HepG2 (cell line): ENCODE measurements at regions not wholly inside any gene's neighbourhood (a gene's known extent, or its start where the extent isn't known, plus 50 kb on each side); places are given as distances from the start of the nearest gene placed in this dataset.

Experiments
- BHLHE40 ChIP-seq: IDR thresholded peaks from 2 replicates; pipeline ENCODE4 v1.6.1; 2011; ENCODE audit warnings: low read length, improper control_type of control experiment
- BRCA1 ChIP-seq: sonication (generic); formaldehyde crosslinking; IDR thresholded peaks from 2 replicates; pipeline ENCODE4 v1.4.0; 2020; ENCODE audit warnings: missing genetic modification reagents
- CC2D1A ChIP-seq: sonication (generic); formaldehyde crosslinking; IDR thresholded peaks from 2 replicates; pipeline ENCODE4 v1.8.1; 2023; ENCODE audit warnings: mild to moderate bottlenecking, missing genetic modification reagents
- FLYWCH1 ChIP-seq: sonication (generic); formaldehyde crosslinking; IDR thresholded peaks from 2 replicates; pipeline ENCODE4 v1.8.1; 2023; ENCODE audit warnings: mild to moderate bottlenecking, missing genetic modification reagents
- GATA4 ChIP-seq: sonication (generic); IDR thresholded peaks from 2 replicates; pipeline ENCODE4 v1.6.1; 2016; ENCODE audit warnings: antibody characterized with exemption, low read depth, borderline replicate concordance
- IKZF4 ChIP-seq: sonication (generic); formaldehyde crosslinking; IDR thresholded peaks from 2 replicates; pipeline ENCODE4 v1.5.1; 2020; ENCODE audit warnings: borderline replicate concordance, mild to moderate bottlenecking, low read depth, missing genetic modification reagents; ENCODE audit errors: not compliant biosample characterization
- JUNB ChIP-seq: sonication (generic); formaldehyde crosslinking; IDR thresholded peaks from 2 replicates; pipeline ENCODE4 v1.8.0; 2022; ENCODE audit warnings: missing genetic modification reagents, mild to moderate bottlenecking, borderline replicate concordance
- KDM5B ChIP-seq: sonication (generic); formaldehyde crosslinking; IDR thresholded peaks from 2 replicates; pipeline ENCODE4 v1.4.0; 2020; ENCODE audit warnings: missing genetic modification reagents, mild to moderate bottlenecking, borderline replicate concordance
- KLF6 ChIP-seq: IDR thresholded peaks from 2 replicates; pipeline ENCODE4 v1.8.0; 2016; ENCODE audit warnings: missing biosample characterization, missing genetic modification reagents
- NONO ChIP-seq, 2 experiments: fragments of 450-650 bp in 1 of 2; sonication (generic) in 1 of 2; formaldehyde crosslinking in 1 of 2; IDR thresholded peaks in 1 of 2; conservative IDR thresholded peaks in 1 of 2; 2 replicates each; pipeline versions ENCODE4 v1.6.1 to v1.8.0; 2017 to 2022; ENCODE audit warnings: mild to moderate bottlenecking in 1 of 2, missing genetic modification reagents in 1 of 2, moderate library complexity in 1 of 2
- PAF1 ChIP-seq: IDR thresholded peaks from 2 replicates; pipeline ENCODE4 v1.6.1; 2016; ENCODE audit warnings: missing genetic modification reagents, missing compliant biosample characterization
- PHF5A ChIP-seq: IDR thresholded peaks from one replicate; pipeline ENCODE4 v1.6.1; 2018; ENCODE audit warnings: low read depth, missing genetic modification reagents; ENCODE audit not compliant: unreplicated experiment
- SAP130 ChIP-seq: IDR thresholded peaks from 2 replicates; pipeline ENCODE4 v1.6.1; 2016; ENCODE audit warnings: low read depth
- ZFAT ChIP-seq: sonication (generic); formaldehyde crosslinking; conservative IDR thresholded peaks from 2 replicates; pipeline ENCODE4 v1.8.1; 2023; ENCODE audit warnings: missing genetic modification reagents, inconsistent platforms
- ZMAT3 ChIP-seq: sonication (generic); formaldehyde crosslinking; conservative IDR thresholded peaks from 2 replicates; pipeline ENCODE4 v1.7.0; 2021; ENCODE audit warnings: missing genetic modification reagents
- ZNF136 ChIP-seq: sonication (generic); formaldehyde crosslinking; IDR thresholded peaks from 2 replicates; pipeline ENCODE4 v1.8.1; 2022; ENCODE audit warnings: low read depth, mild to moderate bottlenecking, moderate library complexity, missing genetic modification reagents
- ZNF235 ChIP-seq: sonication (generic); formaldehyde crosslinking; IDR thresholded peaks from 2 replicates; pipeline ENCODE4 v1.8.1; 2023; ENCODE audit warnings: mild to moderate bottlenecking, missing genetic modification reagents, borderline replicate concordance
- ZNF616 ChIP-seq: sonication (generic); formaldehyde crosslinking; IDR thresholded peaks from 2 replicates; pipeline ENCODE4 v1.5.0; 2020; ENCODE audit warnings: low read depth, mild to moderate bottlenecking, missing genetic modification reagents
- ZNF75D ChIP-seq: sonication (generic); formaldehyde crosslinking; IDR thresholded peaks from 2 replicates; pipeline ENCODE4 v1.8.1; 2023; ENCODE audit warnings: missing genetic modification reagents, mild to moderate bottlenecking, borderline replicate concordance
- TF ChIP-seq, protein P1 (sequence below): sonication (generic); formaldehyde crosslinking; IDR thresholded peaks from 2 replicates; pipeline ENCODE4 v1.4.0; 2020; ENCODE audit warnings: missing genetic modification reagents
- TF ChIP-seq, protein P2 (sequence below): IDR thresholded peaks from 2 replicates; pipeline ENCODE4 v1.6.1; 2016
- TF ChIP-seq, protein P3 (sequence below): sonication (generic); formaldehyde crosslinking; IDR thresholded peaks from 2 replicates; pipeline ENCODE4 v1.5.0; 2020; ENCODE audit warnings: missing genetic modification reagents
- TF ChIP-seq, protein P4 (sequence below): IDR thresholded peaks from 2 replicates; pipeline ENCODE4 v1.6.1; 2012; ENCODE audit warnings: inconsistent platforms
- TF ChIP-seq, protein P5 (sequence below): sonication (generic); formaldehyde crosslinking; IDR thresholded peaks from 2 replicates; pipeline ENCODE4 v1.4.0; 2020; ENCODE audit warnings: missing genetic modification reagents, mild to moderate bottlenecking, borderline replicate concordance

DNA sequence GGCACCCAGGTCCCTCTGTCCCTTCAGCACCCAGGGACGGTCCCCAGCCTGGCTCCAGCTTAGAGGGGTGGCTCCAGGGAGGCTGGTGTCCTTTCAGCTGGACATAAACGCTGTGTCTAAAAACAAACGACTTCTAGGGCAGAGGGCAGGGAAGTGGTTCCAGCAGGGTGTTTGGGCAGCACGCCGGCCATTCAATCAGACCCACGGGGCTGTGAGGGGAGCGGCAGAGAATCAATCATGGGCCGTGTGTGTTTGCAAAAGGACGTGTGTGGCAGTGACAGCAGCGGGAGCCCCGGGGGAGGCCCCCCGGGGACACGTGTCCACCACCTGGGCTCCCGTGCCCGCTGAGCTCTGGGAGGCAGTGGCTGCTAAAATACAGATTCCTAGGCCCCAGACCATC, 127.7 kb downstream of the MN1 start (continued):
- no peak for TF ChIP-seq BRCA1 (CRISPR knock-in tag)
- no peak for TF ChIP-seq ZMAT3 (CRISPR knock-in tag)
- TF ChIP-seq ZFAT (CRISPR knock-in tag): no peak
- no peak for TF ChIP-seq NONO (IDR thresholded peaks at IDR 0.05)
- TF ChIP-seq NONO (CRISPR knock-in tag; conservative IDR thresholded peaks at IDR 0.05): no peak
- TF ChIP-seq ZNF136 (CRISPR knock-in tag): no peak
- no peak for TF ChIP-seq IKZF4
- TF ChIP-seq GATA4: no peak
- TF ChIP-seq ZNF616 (CRISPR knock-in tag): no peak
- TF ChIP-seq KLF6 (CRISPR knock-in tag): no peak
- peak; percentile 54 for TF ChIP-seq BHLHE40
- no peak for TF ChIP-seq PHF5A (CRISPR knock-in tag)
- no peak for TF ChIP-seq JUNB
- TF ChIP-seq KDM5B (CRISPR knock-in tag): no peak
- TF ChIP-seq, protein P1, sequence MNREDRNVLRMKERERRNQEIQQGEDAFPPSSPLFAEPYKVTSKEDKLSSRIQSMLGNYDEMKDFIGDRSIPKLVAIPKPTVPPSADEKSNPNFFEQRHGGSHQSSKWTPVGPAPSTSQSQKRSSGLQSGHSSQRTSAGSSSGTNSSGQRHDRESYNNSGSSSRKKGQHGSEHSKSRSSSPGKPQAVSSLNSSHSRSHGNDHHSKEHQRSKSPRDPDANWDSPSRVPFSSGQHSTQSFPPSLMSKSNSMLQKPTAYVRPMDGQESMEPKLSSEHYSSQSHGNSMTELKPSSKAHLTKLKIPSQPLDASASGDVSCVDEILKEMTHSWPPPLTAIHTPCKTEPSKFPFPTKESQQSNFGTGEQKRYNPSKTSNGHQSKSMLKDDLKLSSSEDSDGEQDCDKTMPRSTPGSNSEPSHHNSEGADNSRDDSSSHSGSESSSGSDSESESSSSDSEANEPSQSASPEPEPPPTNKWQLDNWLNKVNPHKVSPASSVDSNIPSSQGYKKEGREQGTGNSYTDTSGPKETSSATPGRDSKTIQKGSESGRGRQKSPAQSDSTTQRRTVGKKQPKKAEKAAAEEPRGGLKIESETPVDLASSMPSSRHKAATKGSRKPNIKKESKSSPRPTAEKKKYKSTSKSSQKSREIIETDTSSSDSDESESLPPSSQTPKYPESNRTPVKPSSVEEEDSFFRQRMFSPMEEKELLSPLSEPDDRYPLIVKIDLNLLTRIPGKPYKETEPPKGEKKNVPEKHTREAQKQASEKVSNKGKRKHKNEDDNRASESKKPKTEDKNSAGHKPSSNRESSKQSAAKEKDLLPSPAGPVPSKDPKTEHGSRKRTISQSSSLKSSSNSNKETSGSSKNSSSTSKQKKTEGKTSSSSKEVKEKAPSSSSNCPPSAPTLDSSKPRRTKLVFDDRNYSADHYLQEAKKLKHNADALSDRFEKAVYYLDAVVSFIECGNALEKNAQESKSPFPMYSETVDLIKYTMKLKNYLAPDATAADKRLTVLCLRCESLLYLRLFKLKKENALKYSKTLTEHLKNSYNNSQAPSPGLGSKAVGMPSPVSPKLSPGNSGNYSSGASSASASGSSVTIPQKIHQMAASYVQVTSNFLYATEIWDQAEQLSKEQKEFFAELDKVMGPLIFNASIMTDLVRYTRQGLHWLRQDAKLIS (CRISPR knock-in tag): no peak
- TF ChIP-seq, protein P2, sequence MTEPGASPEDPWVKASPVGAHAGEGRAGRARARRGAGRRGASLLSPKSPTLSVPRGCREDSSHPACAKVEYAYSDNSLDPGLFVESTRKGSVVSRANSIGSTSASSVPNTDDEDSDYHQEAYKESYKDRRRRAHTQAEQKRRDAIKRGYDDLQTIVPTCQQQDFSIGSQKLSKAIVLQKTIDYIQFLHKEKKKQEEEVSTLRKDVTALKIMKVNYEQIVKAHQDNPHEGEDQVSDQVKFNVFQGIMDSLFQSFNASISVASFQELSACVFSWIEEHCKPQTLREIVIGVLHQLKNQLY (CRISPR knock-in tag): 0 out of 2 replicates have a peak, but pooled peaks have one; percentile 19
- no peak for TF ChIP-seq PAF1
- no peak for TF ChIP-seq ZNF235 (CRISPR knock-in tag)
- no peak for TF ChIP-seq ZNF75D (CRISPR knock-in tag)
- no peak for TF ChIP-seq FLYWCH1 (CRISPR knock-in tag)
- peak; percentile 26; the same call in 1 of the 2 replicates for TF ChIP-seq SAP130 (CRISPR knock-in tag)
- TF ChIP-seq, protein P3, sequence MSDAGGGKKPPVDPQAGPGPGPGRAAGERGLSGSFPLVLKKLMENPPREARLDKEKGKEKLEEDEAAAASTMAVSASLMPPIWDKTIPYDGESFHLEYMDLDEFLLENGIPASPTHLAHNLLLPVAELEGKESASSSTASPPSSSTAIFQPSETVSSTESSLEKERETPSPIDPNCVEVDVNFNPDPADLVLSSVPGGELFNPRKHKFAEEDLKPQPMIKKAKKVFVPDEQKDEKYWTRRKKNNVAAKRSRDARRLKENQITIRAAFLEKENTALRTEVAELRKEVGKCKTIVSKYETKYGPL: no peak
- no peak for TF ChIP-seq CC2D1A (CRISPR knock-in tag)
- TF ChIP-seq, protein P4, sequence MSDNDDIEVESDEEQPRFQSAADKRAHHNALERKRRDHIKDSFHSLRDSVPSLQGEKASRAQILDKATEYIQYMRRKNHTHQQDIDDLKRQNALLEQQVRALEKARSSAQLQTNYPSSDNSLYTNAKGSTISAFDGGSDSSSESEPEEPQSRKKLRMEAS: peak; percentile 50
- TF ChIP-seq, protein P5, sequence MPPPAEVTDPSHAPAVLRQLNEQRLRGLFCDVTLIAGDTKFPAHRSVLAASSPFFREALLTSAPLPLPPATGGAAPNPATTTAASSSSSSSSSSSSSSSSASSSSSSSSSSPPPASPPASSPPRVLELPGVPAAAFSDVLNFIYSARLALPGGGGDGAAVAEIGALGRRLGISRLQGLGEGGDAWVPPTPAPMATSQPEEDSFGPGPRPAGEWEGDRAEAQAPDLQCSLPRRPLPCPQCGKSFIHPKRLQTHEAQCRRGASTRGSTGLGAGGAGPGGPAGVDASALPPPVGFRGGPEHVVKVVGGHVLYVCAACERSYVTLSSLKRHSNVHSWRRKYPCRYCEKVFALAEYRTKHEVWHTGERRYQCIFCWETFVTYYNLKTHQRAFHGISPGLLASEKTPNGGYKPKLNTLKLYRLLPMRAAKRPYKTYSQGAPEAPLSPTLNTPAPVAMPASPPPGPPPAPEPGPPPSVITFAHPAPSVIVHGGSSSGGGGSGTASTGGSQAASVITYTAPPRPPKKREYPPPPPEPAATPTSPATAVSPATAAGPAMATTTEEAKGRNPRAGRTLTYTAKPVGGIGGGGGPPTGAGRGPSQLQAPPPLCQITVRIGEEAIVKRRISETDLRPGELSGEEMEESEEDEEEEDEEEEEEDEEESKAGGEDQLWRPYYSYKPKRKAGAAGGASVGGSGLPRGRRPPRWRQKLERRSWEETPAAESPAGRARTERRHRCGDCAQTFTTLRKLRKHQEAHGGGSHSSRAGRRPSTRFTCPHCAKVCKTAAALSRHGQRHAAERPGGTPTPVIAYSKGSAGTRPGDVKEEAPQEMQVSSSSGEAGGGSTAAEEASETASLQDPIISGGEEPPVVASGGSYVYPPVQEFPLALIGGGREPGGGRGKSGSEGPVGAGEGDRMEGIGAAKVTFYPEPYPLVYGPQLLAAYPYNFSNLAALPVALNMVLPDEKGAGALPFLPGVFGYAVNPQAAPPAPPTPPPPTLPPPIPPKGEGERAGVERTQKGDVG (CRISPR knock-in tag): no peak
